ENCODE measurements at regions not wholly inside any gene's neighbourhood (a gene's known extent, or its start where the extent isn't known, plus 50 kb on each side); places are given as distances from the start of the nearest gene placed in this dataset.

- TF ChIP-seq CTCF (IDR thresholded peaks at IDR 0.05; ENCODE audit: low read depth, low read length), result no peak
- H3K4me3 ChIP-seq (replicated peaks in 1 of 2; ENCODE audit: low read depth in 2 of 2, low read length in 2 of 2), result no peak overlapping the region
Measured at GRCh38 chr2:56118474-56118873, 65.3 kb upstream of the CCDC85A start.

GRCh38 chr2:56121995-56122394 lies 61.8 kb upstream of the CCDC85A start:
- TF ChIP-seq CTCF (IDR thresholded peaks at IDR 0.05; ENCODE audit: low read depth, low read length), result no peak
- DNase-seq (ENCODE audit: low read depth in 2 of 2), result no peak
- H3K4me3 ChIP-seq (replicated peaks in 1 of 2; ENCODE audit: low read depth in 2 of 2, low read length in 2 of 2), result no peak overlapping the region

More at GRCh38 chr2:56118474-56118873, 65.3 kb upstream of the CCDC85A start:
- no peak for DNase-seq (ENCODE audit: low read depth in 2 of 2)

- H3K4me3 ChIP-seq (replicated peaks in 1 of 2; ENCODE audit: low read depth in 2 of 2, low read length in 2 of 2), result no peak overlapping the region
- DNase-seq (ENCODE audit: low read depth in 2 of 2), result no peak
- no peak for TF ChIP-seq CTCF (IDR thresholded peaks at IDR 0.05; ENCODE audit: low read depth, low read length)
Measured at GRCh38 chr2:56123538-56123937, 60.3 kb upstream of the CCDC85A start.

- no peak for TF ChIP-seq CTCF (IDR thresholded peaks at IDR 0.05; ENCODE audit: low read depth, low read length)
- H3K4me3 ChIP-seq (replicated peaks in 1 of 2; ENCODE audit: low read depth in 2 of 2, low read length in 2 of 2), result no peak overlapping the region
- no peak for DNase-seq (ENCODE audit: low read depth in 2 of 2)
Measured at GRCh38 chr2:56127010-56127409, 56.8 kb upstream of the CCDC85A start.

- no peak for DNase-seq (ENCODE audit: low read depth in 2 of 2)
- TF ChIP-seq CTCF (IDR thresholded peaks at IDR 0.05; ENCODE audit: low read depth, low read length), result no peak
- H3K4me3 ChIP-seq (replicated peaks in 1 of 2; ENCODE audit: low read depth in 2 of 2, low read length in 2 of 2), result no peak overlapping the region
Measured at GRCh38 chr2:56127463-56128152, 56.2 kb upstream of the CCDC85A start.

GRCh38 chr2:56128235-56128634 lies 55.6 kb upstream of the CCDC85A start:
- DNase-seq (ENCODE audit: low read depth in 2 of 2), result peak in 1 of 2 donors; percentile 10
- TF ChIP-seq CTCF (IDR thresholded peaks at IDR 0.05; ENCODE audit: low read depth, low read length), result no peak
- no peak overlapping the region for H3K4me3 ChIP-seq (replicated peaks in 1 of 2; ENCODE audit: low read depth in 2 of 2, low read length in 2 of 2)
